B cell (primary cell): ENCODE measurements at regions not wholly inside any gene's neighbourhood (a gene's known extent, or its start where the extent isn't known, plus 50 kb on each side); places are given as distances from the start of the nearest gene placed in this dataset.

Experiments used
- CTCF ChIP-seq: fragments of 200-600 bp; IDR thresholded peaks from one replicate; pipeline ENCODE4 v1.8.0; 2022; ENCODE audit warnings: antibody characterized with exemption, mild to moderate bottlenecking
- EZH2 ChIP-seq: IDR thresholded peaks from 2 replicates; pipeline ENCODE4 v1.6.1; 2012; ENCODE audit warnings: borderline replicate concordance, low read depth, mild to moderate bottlenecking, moderate library complexity, low read length; ENCODE audit not compliant: insufficient read depth, poor library complexity, severe bottlenecking

- TF ChIP-seq CTCF (no peak), EZH2 (no peak)
Measured at GRCh38 chr13:23516190-23516589, 54.0 kb upstream of the TNFRSF19 start.
